ENCODE measurements at regions not wholly inside any gene's neighbourhood (a gene's known extent, or its start where the extent isn't known, plus 50 kb on each side); places are given as distances from the start of the nearest gene placed in this dataset.

GRCh38 chr1:14375226-14375625, 223.3 kb upstream of the KAZN start:
- ATAC-seq, result no peak
- POLR2A ChIA-PET, result no interaction called here
- H3K36me3 Mint-ChIP-seq, result peaks cover 0 to 11% (median 0%) of the 10 kb centered on the region in 3 donors
- H3K4me3 Mint-ChIP-seq, result no peak overlapping the region
- H3K27ac Mint-ChIP-seq, result no peak overlapping the region
- DNase-seq, result no peak
- no peaks in the 10 kb centered on the region for H3K4me1 Mint-ChIP-seq
- H3K9me3 Mint-ChIP-seq, result peaks cover 0 to 19% (median 11%) of the 10 kb centered on the region in 9 donors
- peaks cover 0 to 3% (median 0%) of the 10 kb centered on the region in 5 donors for H3K27me3 Mint-ChIP-seq

- Mint-ChIP-seq H3K27me3 (peaks cover 0 to 2% (median 0%) of the 10 kb centered on the region in 5 donors), H3K36me3 (peaks cover 0 to 27% (median 2%) of the 10 kb centered on the region in 3 donors), H3K4me3 (no peak overlapping the region), H3K9me3 (peaks cover 11 to 37% (median 29%) of the 10 kb centered on the region in 9 donors), H3K4me1 (no peaks in the 10 kb centered on the region), H3K27ac (no peak overlapping the region)
- ATAC-seq (no peak), DNase-seq (no peak)
- POLR2A ChIA-PET, result no interaction called here
Measured at GRCh38 chr1:14377386-14377785, 221.1 kb upstream of the KAZN start.

- H3K4me1 Mint-ChIP-seq, result no peaks in the 10 kb centered on the region
- ATAC-seq, result no peak
- H3K9me3 Mint-ChIP-seq, result peaks cover 11 to 39% (median 31%) of the 10 kb centered on the region in 9 donors
- H3K27ac Mint-ChIP-seq, result no peak overlapping the region
- peaks cover 0 to 27% (median 2%) of the 10 kb centered on the region in 3 donors for H3K36me3 Mint-ChIP-seq
- no peak for DNase-seq
- POLR2A ChIA-PET, result no interaction called here
- no peak overlapping the region for H3K4me3 Mint-ChIP-seq
- H3K27me3 Mint-ChIP-seq, result peaks cover 0 to 2% (median 0%) of the 10 kb centered on the region in 5 donors
Measured at GRCh38 chr1:14380408-14380807, 218.1 kb upstream of the KAZN start.

- ATAC-seq (no peak), DNase-seq (no peak)
- H3K27me3 Mint-ChIP-seq, result peaks cover 2 to 26% (median 9%) of the 10 kb centered on the region in 5 donors
- peaks cover 0 to 4% (median 0%) of the 10 kb centered on the region in 3 donors for H3K36me3 Mint-ChIP-seq
- POLR2A ChIA-PET, result no interaction called here
- no peak overlapping the region for H3K4me3 Mint-ChIP-seq
- peaks cover 0 to 3% (median 0%) of the 10 kb centered on the region in 4 donors for H3K4me1 Mint-ChIP-seq
- peaks cover 0 to 19% (median 7%) of the 10 kb centered on the region in 9 donors for H3K9me3 Mint-ChIP-seq
- H3K27ac Mint-ChIP-seq, result no peak overlapping the region
Measured at GRCh38 chr1:14390816-14391215, 207.7 kb upstream of the KAZN start.

- Mint-ChIP-seq H3K27me3 (peaks cover 2 to 26% (median 9%) of the 10 kb centered on the region in 5 donors), H3K27ac (no peak overlapping the region), H3K9me3 (peaks cover 0 to 10% (median 7%) of the 10 kb centered on the region in 9 donors), H3K4me3 (no peak overlapping the region), H3K36me3 (peaks cover 0 to 4% (median 0%) of the 10 kb centered on the region in 3 donors), H3K4me1 (peaks cover 0 to 3% (median 0%) of the 10 kb centered on the region in 4 donors)
- POLR2A ChIA-PET, result no interaction called here
- no peak for ATAC-seq
- DNase-seq, result no peak
Measured at GRCh38 chr1:14392161-14392858, 206.2 kb upstream of the KAZN start.

- Mint-ChIP-seq H3K27ac (no peak overlapping the region), H3K27me3 (peaks cover 2 to 26% (median 9%) of the 10 kb centered on the region in 5 donors), H3K36me3 (peaks cover 0 to 4% (median 0%) of the 10 kb centered on the region in 3 donors), H3K4me3 (no peak overlapping the region), H3K4me1 (peaks cover 0 to 3% (median 0%) of the 10 kb centered on the region in 4 donors), H3K9me3 (peaks cover 0 to 9% (median 7%) of the 10 kb centered on the region in 9 donors)
- POLR2A ChIA-PET, result no interaction called here
- ATAC-seq (no peak), DNase-seq (no peak)
Measured at GRCh38 chr1:14392859-14393365, 205.6 kb upstream of the KAZN start.

- Mint-ChIP-seq H3K27me3 (peaks cover 0 to 29% (median 6%) of the 10 kb centered on the region in 5 donors), H3K27ac (no peak overlapping the region), H3K9me3 (peaks cover 0 to 6% (median 0%) of the 10 kb centered on the region in 9 donors), H3K4me3 (no peak overlapping the region), H3K36me3 (no peaks in the 10 kb centered on the region), H3K4me1 (peaks cover 0 to 3% (median 0%) of the 10 kb centered on the region in 4 donors)
- POLR2A ChIA-PET, result no interaction called here
- DNase-seq (no peak), ATAC-seq (no peak)
Measured at GRCh38 chr1:14396100-14396499, 202.4 kb upstream of the KAZN start.

- peaks cover 5 to 20% (median 14%) of the 10 kb centered on the region in 5 donors for H3K27me3 Mint-ChIP-seq
- no peak overlapping the region for H3K27ac Mint-ChIP-seq
- POLR2A ChIA-PET, result no interaction called here
- H3K36me3 Mint-ChIP-seq, result no peaks in the 10 kb centered on the region
- ATAC-seq (no peak), DNase-seq (no peak)
- H3K4me3 Mint-ChIP-seq, result no peak overlapping the region
- peaks cover 0 to 7% (median 0%) of the 10 kb centered on the region in 9 donors for H3K9me3 Mint-ChIP-seq
- no peaks in the 10 kb centered on the region for H3K4me1 Mint-ChIP-seq
Measured at GRCh38 chr1:14403961-14404645, 194.4 kb upstream of the KAZN start.

GRCh38 chr1:14404862-14405301, 193.6 kb upstream of the KAZN start:
- peaks cover 5 to 21% (median 15%) of the 10 kb centered on the region in 5 donors for H3K27me3 Mint-ChIP-seq
- no peak overlapping the region for H3K27ac Mint-ChIP-seq
- H3K4me1 Mint-ChIP-seq, result no peaks in the 10 kb centered on the region
- ATAC-seq, result no peak
- peaks cover 0 to 7% (median 0%) of the 10 kb centered on the region in 9 donors for H3K9me3 Mint-ChIP-seq
- no peaks in the 10 kb centered on the region for H3K36me3 Mint-ChIP-seq
- no peak overlapping the region for H3K4me3 Mint-ChIP-seq
- no peak for DNase-seq
- POLR2A ChIA-PET, result no interaction called here

GRCh38 chr1:14412235-14412634, 186.2 kb upstream of the KAZN start:
- Mint-ChIP-seq H3K4me3 (no peak overlapping the region), H3K27me3 (peaks cover 2 to 17% (median 10%) of the 10 kb centered on the region in 5 donors)
- POLR2A ChIA-PET, result no interaction called here

GRCh38 chr1:14413819-14414490, 184.5 kb upstream of the KAZN start:
- DNase-seq (no peak), ATAC-seq (no peak)
- Mint-ChIP-seq H3K27me3 (peaks cover 0 to 17% (median 5%) of the 10 kb centered on the region in 5 donors), H3K9me3 (peaks cover 0 to 3% (median 0%) of the 10 kb centered on the region in 9 donors), H3K27ac (no peak overlapping the region), H3K4me3 (no peak overlapping the region), H3K36me3 (no peaks in the 10 kb centered on the region), H3K4me1 (no peaks in the 10 kb centered on the region)
- POLR2A ChIA-PET, result no interaction called here

More at GRCh38 chr1:14412235-14412634, 186.2 kb upstream of the KAZN start:
- DNase-seq (no peak), ATAC-seq (no peak)
- no peaks in the 10 kb centered on the region for H3K36me3 Mint-ChIP-seq
- no peak overlapping the region for H3K27ac Mint-ChIP-seq
- H3K9me3 Mint-ChIP-seq, result peaks cover 0 to 3% (median 0%) of the 10 kb centered on the region in 9 donors
- H3K4me1 Mint-ChIP-seq, result no peaks in the 10 kb centered on the region

- H3K36me3 Mint-ChIP-seq, result no peaks in the 10 kb centered on the region
- H3K4me3 Mint-ChIP-seq, result no peak overlapping the region
- H3K9me3 Mint-ChIP-seq, result peaks cover 0 to 3% (median 0%) of the 10 kb centered on the region in 9 donors
- DNase-seq, result peak in 1 of 10 donors; percentile 11
- POLR2A ChIA-PET, result no interaction called here
- H3K27me3 Mint-ChIP-seq, result peaks cover 0 to 5% (median 3%) of the 10 kb centered on the region in 5 donors
- H3K27ac Mint-ChIP-seq, result no peak overlapping the region
- ATAC-seq, result no peak
- no peaks in the 10 kb centered on the region for H3K4me1 Mint-ChIP-seq
Measured at GRCh38 chr1:14415396-14415795, 183.1 kb upstream of the KAZN start.

Measured in naive thymus-derived CD8-positive, alpha-beta T cell (primary cell).